Tibial artery (tissue), 4 donors: ENCODE measurements at regions not wholly inside any gene's neighbourhood (a gene's known extent, or its start where the extent isn't known, plus 50 kb on each side); places are given as distances from the start of the nearest gene placed in this dataset.

Source experiments
- DNase-seq, 2 donors: peaks; one replicate each; pipeline ENCODE4 v3.0.0-alpha.2; 2019
- H3K27ac ChIP-seq, 2 donors: fragments of 200-600 bp; sonication (generic) in 1 of 2; 1 replicate in 1 of 2; 2 replicates in 1 of 2; pipeline ENCODE4 v1.5.1; 2018 to 2019; ENCODE audit warnings: mild to moderate bottlenecking in 1 of 2
- H3K27me3 ChIP-seq, 2 donors: fragments of 200-600 bp; sonication (generic) in 1 of 2; one replicate each; pipeline versions ENCODE4 v1.5.1 to v1.6.0; 2016 to 2019
- H3K36me3 ChIP-seq, 3 donors: fragments of 200-600 bp; sonication (generic) in 2 of 3; one replicate each; pipeline ENCODE4 v1.5.1; 2016 to 2019; ENCODE audit warnings: mild to moderate bottlenecking in 2 of 3
- H3K4me1 ChIP-seq, 4 donors: fragments of 200-600 bp; sonication (generic) in 2 of 4; 1 replicate in 3 of 4; 2 replicates in 1 of 4; pipeline ENCODE4 v1.5.1; 2016 to 2019
- H3K4me3 ChIP-seq, 2 donors: fragments of 200-600 bp; sonication (generic) in 1 of 2; 1 replicate in 1 of 2; 2 replicates in 1 of 2; pipeline ENCODE4 v1.5.1; 2018 to 2019; ENCODE audit warnings: mild to moderate bottlenecking in 2 of 2
- H3K9me3 ChIP-seq, 3 donors: fragments of 200-600 bp; sonication (generic) in 1 of 3; one replicate each; pipeline ENCODE4 v1.5.1; 2016 to 2019
- intact Hi-C: fragments of 100-400 bp; cut with DNase I; formaldehyde crosslinking; loops from one replicate; pipeline ENCODE4 v1.15.0; 2023; ENCODE audit warnings: low total_unique reads
- TF ChIP-seq, protein P1 (sequence below), 2 experiments: fragments of 200-600 bp in 1 of 2; fragments of 450-650 bp in 1 of 2; IDR thresholded peaks; one replicate each; pipeline ENCODE4 v1.5.1; 2017 to 2019; ENCODE audit warnings: antibody characterized with exemption in 2 of 2, mild to moderate bottlenecking in 1 of 2, moderate library complexity in 1 of 2

DNA sequence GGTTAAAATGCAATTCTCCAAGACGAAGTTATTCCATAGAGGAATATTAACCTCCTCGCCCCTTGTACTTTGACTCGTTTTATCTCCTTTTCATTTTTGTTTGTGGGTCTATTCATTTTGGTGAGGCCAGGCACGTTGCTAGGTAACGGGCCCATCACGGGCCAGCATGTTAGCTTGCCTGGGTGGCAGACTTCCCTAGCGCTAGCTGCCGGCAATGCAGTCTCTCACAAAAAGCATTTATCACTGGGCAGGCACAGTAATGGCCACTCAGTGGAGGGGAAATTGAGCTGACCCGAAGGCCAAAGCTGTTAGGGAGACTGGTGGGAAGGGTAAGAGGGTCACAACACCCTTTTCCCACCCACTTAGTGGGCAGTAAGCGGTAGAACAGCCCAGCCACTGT lies 234.4 kb upstream of the FOXD3 start:
- H3K27me3 ChIP-seq: no peaks in the 10 kb centered on the region
- TF ChIP-seq, protein P1, sequence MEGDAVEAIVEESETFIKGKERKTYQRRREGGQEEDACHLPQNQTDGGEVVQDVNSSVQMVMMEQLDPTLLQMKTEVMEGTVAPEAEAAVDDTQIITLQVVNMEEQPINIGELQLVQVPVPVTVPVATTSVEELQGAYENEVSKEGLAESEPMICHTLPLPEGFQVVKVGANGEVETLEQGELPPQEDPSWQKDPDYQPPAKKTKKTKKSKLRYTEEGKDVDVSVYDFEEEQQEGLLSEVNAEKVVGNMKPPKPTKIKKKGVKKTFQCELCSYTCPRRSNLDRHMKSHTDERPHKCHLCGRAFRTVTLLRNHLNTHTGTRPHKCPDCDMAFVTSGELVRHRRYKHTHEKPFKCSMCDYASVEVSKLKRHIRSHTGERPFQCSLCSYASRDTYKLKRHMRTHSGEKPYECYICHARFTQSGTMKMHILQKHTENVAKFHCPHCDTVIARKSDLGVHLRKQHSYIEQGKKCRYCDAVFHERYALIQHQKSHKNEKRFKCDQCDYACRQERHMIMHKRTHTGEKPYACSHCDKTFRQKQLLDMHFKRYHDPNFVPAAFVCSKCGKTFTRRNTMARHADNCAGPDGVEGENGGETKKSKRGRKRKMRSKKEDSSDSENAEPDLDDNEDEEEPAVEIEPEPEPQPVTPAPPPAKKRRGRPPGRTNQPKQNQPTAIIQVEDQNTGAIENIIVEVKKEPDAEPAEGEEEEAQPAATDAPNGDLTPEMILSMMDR (IDR thresholded peaks at IDR 0.05): no peak
- no peaks in the 10 kb centered on the region for H3K4me1 ChIP-seq
- intact Hi-C loops: no loop called here
- no peaks in the 10 kb centered on the region for H3K9me3 ChIP-seq
- DNase-seq: no peak
- H3K36me3 ChIP-seq: no peaks in the 10 kb centered on the region
- no peak overlapping the region for H3K4me3 ChIP-seq
- no peak overlapping the region for H3K27ac ChIP-seq

DNA sequence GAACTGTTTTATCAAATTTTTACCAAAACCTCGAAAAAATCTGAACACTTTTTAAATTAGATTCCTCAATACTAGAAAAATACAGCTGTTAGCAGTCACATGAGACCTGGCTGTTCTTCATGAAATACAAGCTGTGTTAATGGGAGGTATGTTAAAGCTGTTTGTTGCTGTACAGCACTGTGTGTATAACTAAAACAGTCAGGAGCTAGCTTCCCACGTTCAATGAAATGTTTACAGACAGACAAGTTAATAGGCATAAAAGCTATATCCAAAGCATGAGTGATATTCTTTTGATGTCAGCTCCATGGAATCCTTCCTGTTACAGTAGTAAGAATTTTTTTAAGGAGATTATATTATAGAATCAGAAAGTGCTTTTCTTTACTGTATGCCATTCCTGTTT lies 223.2 kb upstream of the FOXD3 start:
- TF ChIP-seq, protein P1 (IDR thresholded peaks at IDR 0.05): no peak
- Histone ChIP-seq H3K4me1 (no peaks in the 10 kb centered on the region), H3K36me3 (no peaks in the 10 kb centered on the region), H3K4me3 (no peak overlapping the region), H3K27me3 (no peaks in the 10 kb centered on the region), H3K27ac (no peak overlapping the region), H3K9me3 (no peaks in the 10 kb centered on the region)
- DNase-seq: no peak
- intact Hi-C loops: no loop called here

DNA sequence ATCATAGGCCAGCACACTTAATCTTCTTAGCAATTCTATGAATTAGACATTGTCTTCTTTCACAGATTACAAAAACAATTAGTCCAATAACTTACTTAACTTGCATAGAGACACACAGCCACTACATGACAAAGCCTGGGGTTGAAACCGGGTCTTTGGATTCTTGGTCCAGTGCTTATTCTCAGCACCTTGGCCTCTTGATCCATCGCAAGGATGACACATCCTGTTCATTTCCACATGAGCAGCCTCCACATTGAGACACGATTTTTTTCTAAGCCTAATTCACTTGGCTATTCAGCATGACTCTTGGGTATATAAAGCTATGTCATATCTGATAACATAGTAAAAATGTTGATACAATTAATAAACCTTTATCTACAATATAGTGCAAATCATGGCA lies 221.0 kb upstream of the FOXD3 start:
- Histone ChIP-seq H3K4me3 (no peak overlapping the region), H3K4me1 (no peaks in the 10 kb centered on the region), H3K27ac (no peak overlapping the region), H3K27me3 (no peaks in the 10 kb centered on the region), H3K9me3 (no peaks in the 10 kb centered on the region), H3K36me3 (no peaks in the 10 kb centered on the region)
- DNase-seq: no peak
- TF ChIP-seq, protein P1 (IDR thresholded peaks at IDR 0.05): no peak
- intact Hi-C loops: no loop called here

DNA sequence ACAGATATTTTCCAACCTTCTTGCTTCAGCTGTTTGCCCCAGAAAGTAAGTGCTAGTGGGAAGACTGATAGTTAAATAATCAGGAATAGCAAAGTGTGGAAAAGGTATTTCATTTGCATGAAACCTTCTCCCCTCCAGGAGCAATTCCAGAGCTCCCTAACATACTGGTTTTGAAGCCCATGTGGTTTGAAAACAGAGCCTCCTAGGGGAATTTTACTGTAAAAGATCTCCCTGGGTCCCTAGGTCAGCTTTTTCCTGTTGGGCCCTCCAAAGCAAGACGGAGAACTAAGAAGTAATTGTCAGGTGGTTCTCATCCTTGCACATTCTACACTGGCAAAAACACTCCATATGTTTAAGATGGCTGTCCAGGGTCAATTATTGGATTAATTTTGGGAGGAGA lies 218.7 kb upstream of the FOXD3 start:
- Histone ChIP-seq H3K27ac (no peak overlapping the region), H3K36me3 (no peaks in the 10 kb centered on the region), H3K9me3 (no peaks in the 10 kb centered on the region), H3K4me1 (no peaks in the 10 kb centered on the region), H3K27me3 (no peaks in the 10 kb centered on the region), H3K4me3 (no peak overlapping the region)
- intact Hi-C loops: no loop called here
- TF ChIP-seq, protein P1 (IDR thresholded peaks at IDR 0.05): no peak
- no peak for DNase-seq

DNA sequence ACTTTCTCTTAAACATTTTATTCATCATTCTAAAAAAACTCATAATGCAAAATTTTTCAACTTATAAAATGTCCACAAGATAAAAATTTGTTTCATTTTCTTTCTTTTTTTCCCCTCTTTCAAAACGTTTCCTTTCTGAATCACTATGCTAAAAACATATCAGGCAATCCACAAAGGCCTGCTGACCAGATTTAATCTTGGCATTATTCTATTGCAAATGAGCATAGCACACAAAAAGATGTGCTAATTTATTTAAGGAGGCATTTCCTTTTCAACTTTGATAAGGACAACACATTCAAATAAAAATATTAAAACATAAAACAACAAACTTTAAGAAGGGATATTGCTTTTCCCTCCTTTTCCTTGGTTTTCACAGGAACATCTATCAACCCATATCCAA lies 215.3 kb upstream of the FOXD3 start:
- no peak overlapping the region for H3K4me3 ChIP-seq
- no peaks in the 10 kb centered on the region for H3K9me3 ChIP-seq
- no peaks in the 10 kb centered on the region for H3K4me1 ChIP-seq
- TF ChIP-seq, protein P1 (IDR thresholded peaks at IDR 0.05): no peak
- no peaks in the 10 kb centered on the region for H3K27me3 ChIP-seq
- intact Hi-C loops: no loop called here
- DNase-seq: no peak
- H3K27ac ChIP-seq: no peak overlapping the region
- H3K36me3 ChIP-seq: no peaks in the 10 kb centered on the region

DNA sequence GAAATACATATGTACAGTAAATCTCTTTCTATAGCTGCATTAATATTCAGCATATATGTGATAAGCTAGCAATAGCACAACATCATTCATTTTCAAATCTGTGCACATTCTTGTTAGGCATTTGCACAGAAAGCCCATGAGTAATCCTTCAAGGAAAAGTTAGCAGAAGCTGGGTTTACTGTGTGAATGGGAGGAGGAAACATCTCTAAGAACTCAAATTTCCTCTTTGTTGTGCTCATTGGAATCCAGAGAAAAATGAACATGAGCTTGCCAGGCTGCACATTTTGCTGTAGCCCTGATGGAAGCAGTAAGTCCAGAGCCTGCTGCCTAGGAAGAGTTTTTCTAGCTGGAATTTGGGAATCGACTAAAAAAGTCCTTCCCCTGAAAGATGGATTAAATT lies 214.2 kb upstream of the FOXD3 start:
- intact Hi-C loops: no loop called here
- DNase-seq: no peak
- TF ChIP-seq, protein P1 (IDR thresholded peaks at IDR 0.05): no peak
- Histone ChIP-seq H3K27me3 (no peaks in the 10 kb centered on the region), H3K4me1 (no peaks in the 10 kb centered on the region), H3K36me3 (no peaks in the 10 kb centered on the region), H3K4me3 (no peak overlapping the region), H3K9me3 (no peaks in the 10 kb centered on the region), H3K27ac (no peak overlapping the region)
